Upper lobe of left lung (tissue), 4 donors: ENCODE measurements at regions not wholly inside any gene's neighbourhood (a gene's known extent, or its start where the extent isn't known, plus 50 kb on each side); places are given as distances from the start of the nearest gene placed in this dataset.

Source experiments
- POLR2A ChIP-seq, 4 donors: fragments of 450-650 bp; IDR thresholded peaks; one replicate each; pipeline ENCODE4 v1.5.1; 2016 to 2017; ENCODE audit warnings: antibody characterized with exemption in 4 of 4, mild to moderate bottlenecking in 2 of 4
- TF ChIP-seq, protein P1 (sequence below), 6 experiments: fragments of 450-650 bp in 4 of 6; fragments of 200-600 bp in 2 of 6; sonication (generic) in 2 of 6; IDR thresholded peaks; one replicate each; pipeline ENCODE4 v1.5.1; 2016 to 2019; ENCODE audit warnings: antibody characterized with exemption in 6 of 6

- TF ChIP-seq, protein P1, sequence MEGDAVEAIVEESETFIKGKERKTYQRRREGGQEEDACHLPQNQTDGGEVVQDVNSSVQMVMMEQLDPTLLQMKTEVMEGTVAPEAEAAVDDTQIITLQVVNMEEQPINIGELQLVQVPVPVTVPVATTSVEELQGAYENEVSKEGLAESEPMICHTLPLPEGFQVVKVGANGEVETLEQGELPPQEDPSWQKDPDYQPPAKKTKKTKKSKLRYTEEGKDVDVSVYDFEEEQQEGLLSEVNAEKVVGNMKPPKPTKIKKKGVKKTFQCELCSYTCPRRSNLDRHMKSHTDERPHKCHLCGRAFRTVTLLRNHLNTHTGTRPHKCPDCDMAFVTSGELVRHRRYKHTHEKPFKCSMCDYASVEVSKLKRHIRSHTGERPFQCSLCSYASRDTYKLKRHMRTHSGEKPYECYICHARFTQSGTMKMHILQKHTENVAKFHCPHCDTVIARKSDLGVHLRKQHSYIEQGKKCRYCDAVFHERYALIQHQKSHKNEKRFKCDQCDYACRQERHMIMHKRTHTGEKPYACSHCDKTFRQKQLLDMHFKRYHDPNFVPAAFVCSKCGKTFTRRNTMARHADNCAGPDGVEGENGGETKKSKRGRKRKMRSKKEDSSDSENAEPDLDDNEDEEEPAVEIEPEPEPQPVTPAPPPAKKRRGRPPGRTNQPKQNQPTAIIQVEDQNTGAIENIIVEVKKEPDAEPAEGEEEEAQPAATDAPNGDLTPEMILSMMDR (IDR thresholded peaks at IDR 0.05), result no peak
- TF ChIP-seq POLR2A (IDR thresholded peaks at IDR 0.05), result no peak
Measured at GRCh38 chr7:41809116-41809515, 106.2 kb upstream of the INHBA start.
